HG03064 (cell line): ENCODE measurements at regions not wholly inside any gene's neighbourhood (a gene's known extent, or its start where the extent isn't known, plus 50 kb on each side); places are given as distances from the start of the nearest gene placed in this dataset.

Source experiments
- ATAC-seq: cut with Tn5 transposase; IDR thresholded peaks from one replicate; pipeline ENCODE4 v1.9.1; 2021; ENCODE audit warnings: low read depth; ENCODE audit not compliant: unreplicated experiment

DNA sequence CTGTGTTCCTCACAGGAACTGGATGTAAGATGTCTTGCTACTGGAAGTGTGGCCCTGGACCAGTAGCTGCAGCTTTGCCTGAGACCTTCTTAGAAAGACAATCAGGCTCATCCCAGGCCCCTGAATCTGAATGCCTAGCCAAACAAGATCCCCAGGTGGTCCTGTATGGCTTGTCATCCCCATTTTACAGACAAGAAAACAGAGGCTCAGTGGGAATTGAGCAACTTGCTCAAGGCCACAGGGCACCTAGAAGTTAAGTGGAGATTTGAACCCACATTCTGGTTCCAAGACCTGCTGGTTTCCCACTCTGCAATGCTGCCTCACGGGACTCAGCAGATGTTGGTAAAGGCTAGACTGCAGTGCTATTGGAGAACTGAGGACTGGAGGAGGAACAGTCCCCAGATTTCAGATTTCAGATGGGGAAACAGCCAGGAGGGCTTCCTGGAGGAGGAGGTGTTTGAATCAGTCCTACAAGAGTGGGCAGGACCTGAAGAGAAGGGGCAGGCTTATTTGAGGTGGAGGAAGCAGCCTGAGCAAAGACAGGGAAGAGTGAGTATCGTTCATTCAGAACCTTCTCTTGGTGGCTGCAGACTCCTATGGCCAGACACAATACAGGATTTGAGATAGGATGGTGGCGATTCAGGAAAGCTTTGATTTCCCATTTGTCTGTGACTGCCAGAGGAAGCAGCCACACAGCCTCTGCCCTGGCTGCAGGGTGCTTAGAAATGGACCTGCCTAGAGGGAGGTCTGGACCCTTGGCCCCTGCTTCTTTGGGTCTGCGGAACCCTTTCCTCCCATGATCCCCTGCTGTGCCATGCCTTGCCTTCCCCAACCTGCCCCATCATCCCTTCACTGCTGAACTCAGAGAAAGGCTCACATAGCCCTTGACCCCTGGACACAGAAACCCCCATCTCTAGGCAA is 233.4 kb upstream of the NLRP1 start:
- no peak for ATAC-seq

DNA sequence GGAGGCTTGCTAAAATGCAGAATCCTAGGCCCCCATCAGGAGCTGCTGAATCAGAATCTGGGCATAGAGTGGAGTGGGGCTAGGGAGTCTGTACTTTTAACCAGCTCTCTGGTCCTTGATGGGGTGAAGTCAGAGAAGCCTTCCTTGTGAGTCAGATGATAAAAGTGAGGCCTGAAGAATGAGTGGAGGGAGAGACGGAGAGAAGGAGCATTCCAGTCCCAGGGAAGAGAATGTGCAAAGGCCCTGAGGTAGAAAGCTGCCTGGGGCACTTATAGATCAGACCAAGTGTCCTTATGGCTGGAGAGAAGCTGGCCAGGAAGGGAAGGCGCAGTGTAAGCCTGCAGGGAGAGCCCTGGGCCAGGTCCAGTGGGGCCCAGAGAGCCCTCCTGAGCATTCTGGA is 235.1 kb upstream of the NLRP1 start:
- no peak for ATAC-seq

DNA sequence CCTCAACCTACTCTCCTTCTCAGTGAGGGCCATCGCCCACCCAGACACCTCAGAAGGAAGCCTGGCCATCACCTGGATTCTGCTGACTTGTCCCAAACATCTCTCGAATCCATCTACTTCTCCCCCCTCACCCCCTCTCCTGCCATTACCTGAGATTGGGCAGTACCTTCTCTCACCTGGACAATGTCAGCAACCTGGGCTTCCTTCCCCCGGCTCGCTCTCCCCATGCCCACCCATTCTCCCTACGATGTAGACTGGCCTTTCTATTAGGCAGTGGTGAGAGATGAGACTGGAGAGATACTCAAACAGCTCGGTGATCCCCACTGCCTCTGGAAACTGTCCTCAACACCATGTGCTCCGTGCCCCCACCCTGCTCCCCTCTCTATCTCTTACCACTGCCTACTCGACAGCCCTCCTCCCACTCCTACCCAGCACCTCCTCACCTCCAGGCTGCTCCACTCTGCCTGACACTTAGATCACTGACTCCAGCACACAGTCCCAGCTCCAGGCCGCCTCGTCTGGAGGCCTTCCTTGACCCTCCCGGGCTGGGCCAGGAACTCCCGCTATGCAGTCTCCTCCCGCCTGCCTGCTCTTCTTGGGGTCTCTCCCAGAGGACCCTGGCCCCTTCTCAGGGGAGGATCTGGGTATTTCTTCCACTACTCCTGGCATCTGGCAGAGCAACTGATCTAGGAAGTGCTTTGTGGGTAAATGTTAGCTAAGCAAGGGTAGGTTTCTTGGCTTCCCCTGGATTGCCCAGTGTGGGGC is 235.8 kb upstream of the NLRP1 start:
- ATAC-seq, result no peak

DNA sequence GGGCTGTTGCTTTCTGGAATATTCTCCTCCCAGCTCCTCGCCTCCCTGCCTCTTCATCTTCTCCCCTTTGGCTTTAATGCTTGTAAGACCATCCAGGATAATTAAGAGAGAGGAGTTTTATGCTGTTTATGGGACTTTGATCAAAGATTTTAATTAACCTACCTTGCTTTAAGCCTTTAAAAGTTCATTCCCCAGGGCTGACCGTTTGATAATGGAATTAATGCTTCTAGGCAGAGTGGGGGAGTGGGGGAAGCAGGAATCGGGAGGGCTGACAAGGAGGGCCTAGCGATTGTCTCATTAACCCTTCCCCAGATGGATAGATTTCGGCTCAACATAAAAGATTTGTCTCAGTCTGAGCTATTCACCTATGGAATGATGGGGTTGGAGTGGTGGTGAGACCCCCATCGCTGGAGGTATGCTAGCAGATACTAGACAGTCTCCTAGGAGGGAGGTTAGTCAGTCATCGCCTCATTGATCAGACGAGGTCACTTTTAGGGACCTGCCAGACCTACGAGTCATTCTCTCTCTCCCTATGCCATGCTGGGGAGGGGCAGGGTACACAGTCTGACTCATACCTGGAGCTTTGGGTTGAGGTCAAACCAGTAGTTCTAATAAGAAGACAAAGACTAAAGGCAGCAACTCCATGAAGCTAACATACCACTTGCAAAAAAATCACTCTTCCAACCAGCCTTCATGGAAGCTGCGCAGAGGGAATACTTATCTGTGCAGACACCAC is 236.6 kb upstream of the NLRP1 start:
- ATAC-seq, result no peak

DNA sequence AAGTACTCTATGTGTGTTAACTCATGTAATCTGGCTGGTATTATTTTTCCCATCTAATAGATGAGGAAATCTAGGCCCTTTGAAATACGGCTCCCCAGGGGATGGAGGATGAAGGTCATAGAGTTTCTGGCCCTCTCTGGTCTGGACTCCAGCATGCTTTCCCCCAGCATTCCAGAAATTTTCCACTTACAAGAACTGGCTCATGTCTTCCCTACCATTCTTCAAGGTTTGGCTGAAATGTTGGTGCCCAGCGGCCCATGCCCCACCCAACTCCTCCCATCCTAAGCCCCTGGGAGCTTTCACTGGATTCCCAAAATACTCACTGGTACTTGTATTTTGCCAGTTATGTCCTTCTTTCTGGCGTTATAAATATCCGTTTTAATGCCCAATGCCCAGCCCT is 237.5 kb upstream of the NLRP1 start:
- no peak for ATAC-seq

DNA sequence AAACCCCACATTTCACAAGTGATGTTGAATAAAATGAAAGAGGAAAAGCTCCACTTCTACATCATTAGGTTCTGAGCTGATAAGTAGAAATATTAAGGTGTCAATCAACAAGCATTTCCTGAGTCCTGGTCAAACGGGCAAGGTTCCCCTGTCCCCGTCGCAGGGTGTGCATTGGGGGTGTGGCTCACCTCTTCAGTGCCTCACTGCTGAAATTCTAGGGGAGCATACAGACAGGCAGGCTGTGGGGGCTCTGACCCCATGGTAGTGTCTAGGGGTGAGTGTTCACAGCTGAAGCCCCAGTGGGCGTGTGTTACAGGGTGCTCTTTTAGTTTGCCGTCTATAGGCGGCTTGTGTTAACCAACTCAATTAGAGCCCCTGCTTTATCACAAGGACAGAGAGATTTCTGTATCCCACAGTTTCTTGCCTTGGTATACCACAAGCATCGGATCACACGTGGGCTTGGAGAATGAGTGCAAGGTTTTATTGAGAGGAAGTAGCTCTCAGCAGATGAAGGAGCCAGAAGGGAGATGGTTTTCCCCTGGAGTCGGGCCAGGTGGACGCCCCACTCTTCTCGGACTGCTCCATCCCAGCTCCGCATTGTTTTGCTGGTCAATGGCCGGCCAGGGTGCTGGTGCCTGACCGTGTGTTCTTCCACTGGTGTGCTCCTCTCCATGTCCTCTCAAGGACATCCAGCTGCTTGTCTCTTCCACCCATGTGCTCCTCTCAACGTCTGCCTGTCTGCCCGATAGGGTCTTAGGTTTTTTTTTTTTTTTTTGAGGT is 238.2 kb upstream of the NLRP1 start:
- no peak for ATAC-seq

DNA sequence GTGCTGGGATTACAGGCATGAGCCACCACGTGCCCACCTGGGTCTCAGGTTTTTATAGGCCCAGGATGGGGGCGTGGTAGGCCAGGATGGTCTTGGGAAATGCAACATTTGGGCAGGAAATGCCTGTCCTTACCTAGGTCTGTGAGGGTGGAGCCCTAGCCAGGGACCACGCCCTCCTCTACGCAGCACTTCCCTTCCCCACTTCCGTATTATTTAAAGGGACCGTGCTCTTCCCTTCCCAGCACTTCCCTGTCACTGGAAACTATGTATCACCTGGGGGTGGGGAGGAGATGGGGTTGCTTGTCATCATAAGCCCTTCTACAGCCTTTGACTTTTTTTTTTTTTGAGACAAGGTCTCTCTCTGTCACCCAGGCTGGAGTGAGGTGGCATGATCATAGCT is 238.9 kb upstream of the NLRP1 start:
- ATAC-seq, result no peak

DNA sequence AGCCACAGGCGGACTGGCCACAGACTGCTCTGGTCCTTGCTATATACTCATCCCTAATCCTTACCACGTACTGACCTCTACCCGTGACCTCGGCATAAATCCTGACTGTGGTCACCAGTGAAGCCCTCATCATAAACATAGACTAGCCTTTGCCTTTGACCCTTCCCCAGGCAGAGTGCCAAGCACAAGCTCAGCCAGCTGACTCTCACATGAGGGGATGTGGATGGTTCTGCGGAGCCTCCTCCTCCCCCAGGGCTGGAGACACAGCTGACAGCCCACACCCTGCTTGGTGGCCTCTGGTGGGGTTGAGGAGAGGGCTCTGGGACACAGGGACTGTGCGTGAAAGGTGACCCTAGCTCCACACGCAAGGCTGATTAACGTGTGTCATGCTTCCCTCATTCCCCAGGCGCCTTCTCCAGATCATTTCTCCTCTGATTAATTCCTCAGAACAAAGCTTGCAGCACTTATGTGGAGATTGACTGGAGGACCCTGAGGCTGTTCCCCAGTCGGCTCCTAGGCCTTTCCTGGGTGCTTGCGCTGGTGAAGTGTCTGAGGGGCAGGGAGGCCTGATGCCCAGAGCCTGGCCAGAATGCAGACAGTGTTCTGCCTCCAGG is 241.5 kb upstream of the NLRP1 start:
- ATAC-seq, result no peak

DNA sequence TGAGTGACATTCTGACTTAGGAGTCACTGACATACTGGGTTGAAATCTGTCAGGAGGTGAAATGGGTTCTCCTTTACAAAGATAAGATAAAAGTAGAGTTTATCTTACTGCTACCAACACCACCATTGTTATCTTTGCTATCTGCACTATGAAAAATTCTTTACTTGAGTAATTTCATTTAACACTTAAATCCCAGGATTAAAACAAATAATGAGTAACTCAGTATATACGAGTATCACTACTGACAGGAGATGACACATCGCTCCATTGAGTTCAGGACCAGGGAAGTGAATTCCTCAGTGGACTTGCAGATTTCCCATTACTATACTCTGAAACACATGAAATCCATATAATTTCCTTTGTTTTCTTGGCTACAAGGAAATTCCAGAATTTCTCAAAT is 242.1 kb upstream of the NLRP1 start:
- ATAC-seq, result no peak

DNA sequence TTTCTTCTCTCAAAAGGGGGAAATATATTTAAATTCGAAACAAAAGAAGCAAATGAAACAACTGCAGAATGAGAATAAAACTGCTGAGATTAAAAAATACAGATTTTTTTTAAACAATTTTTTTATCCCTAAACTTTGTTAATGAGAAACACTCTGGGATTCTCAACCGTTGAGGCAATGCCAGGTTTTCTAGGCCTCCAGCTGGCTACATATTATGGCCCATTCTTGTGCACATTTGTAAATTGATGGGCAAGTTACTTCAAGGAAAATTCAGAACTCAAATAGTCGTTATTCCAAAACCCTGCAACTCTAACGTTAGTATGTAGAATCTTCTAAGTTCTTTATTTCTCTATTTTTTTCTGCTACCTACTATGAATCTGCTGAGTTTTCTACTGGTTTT is 239.3 kb upstream of the WSCD1 start:
- ATAC-seq, result no peak

DNA sequence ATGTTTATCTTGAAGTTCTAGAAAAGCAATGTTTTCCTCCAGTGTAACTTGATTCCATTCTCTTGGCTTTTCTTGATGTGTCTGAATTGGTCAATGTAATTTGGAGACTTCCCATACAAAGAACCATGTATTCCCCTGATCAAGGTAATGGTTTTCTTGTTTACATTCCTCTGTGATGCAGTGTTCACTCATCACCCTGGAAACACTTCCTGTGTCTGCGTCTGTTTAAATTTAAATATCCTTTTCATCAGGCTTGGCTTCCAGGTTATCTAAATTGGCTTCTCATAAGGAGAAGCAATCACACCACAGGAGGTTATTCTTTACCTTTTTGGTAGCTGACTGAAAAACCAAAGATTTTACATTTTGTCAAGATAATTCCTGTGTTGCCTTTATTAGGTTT is 237.3 kb upstream of the WSCD1 start:
- no peak for ATAC-seq

DNA sequence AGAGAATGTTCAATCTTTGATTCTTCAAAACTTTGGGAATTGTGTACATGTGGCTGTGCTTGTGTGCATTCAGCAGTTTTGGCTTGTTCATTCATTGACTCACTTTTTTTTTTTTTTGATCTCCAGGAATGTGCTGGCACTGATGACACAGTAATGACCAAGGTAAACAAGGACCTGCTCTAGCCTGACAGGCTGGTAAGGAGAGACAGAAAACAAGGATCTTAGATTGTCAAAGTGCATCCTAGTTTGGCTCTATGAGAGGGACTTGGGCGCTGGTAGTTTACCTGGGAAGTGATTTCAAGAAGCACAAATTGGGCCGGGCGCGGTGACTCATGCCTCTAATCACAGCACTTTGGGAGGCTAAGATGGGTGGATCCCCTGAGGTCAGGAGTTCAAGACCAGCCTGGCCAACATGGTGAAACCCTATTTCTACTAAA is 233.1 kb upstream of the WSCD1 start:
- ATAC-seq, result no peak

DNA sequence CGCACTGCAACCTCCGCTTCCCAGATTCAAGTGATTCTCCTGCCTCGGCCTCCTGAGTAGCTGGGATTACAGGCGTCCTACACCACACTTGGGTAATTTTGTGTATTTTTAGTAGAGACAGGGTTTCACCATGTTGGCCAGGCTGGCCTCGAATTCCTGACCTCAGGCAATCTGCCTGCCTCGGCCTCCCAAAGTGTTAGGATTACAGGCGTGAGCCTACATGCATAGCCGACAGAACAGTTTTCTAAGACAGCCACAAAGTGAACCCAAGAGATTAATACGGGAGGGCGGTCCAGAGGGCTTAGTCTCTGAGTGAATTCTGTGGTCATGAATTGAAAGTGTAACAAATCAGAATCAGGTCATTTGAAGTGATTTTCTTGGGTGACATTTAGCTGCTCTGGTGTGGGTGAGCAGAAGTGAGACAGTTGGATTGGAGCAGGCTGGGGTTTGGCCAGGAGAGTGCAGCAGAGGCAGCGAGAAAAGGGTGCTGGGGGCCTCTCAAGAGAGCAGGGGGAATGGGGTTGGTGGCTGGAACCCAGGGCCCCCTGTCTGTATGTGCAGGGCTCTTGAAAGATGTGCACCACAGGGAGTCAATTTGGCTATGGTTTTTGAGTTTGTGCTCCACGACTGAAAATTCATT is 231.4 kb upstream of the WSCD1 start:
- no peak for ATAC-seq

DNA sequence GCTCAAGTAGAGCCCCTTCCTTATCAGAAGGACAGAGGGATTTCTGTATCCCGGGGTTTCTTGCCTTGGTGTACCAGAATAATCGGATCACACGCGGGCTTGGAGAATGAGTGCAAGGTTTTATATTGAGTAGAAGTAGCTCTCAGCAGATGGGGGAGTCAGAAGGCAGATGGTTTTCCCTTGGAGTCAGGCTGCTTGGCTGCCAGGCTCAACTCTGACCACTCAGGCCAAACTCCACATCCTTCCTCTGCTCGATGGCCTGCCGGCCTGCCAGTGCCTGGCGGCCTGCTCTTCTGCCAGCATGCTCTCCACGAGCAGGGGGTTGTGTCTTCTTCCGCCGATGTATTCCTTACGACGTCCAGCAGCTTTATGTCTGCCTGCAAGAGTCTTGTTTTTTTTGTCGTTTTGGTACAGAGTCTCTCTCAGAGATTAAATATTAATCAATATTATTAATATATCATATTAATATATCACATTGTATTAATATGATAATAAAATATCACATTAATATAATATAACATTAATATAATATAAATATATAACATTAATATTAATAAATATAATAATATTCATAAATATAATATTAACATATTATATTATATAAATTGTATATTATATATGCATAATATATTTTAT is 229.2 kb upstream of the WSCD1 start:
- no peak for ATAC-seq

DNA sequence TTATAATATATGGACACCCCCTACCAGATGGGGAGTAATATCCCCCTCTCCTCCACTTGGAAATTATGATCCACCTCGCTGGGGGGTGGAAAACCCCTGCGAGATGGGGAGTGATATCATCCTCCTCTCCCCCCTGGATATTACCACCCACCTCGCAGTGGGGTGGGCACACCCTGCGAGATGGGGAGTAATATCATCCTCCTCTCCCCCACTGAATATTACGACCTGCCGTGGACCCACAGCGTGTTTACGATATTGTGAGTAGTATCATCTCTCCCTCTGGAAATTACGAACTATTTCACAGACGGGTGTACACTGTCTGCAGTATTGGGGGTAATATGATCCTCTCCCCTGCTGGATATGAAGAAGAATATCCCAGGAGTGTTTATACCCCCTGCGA is 228.3 kb upstream of the WSCD1 start:
- no peak for ATAC-seq

DNA sequence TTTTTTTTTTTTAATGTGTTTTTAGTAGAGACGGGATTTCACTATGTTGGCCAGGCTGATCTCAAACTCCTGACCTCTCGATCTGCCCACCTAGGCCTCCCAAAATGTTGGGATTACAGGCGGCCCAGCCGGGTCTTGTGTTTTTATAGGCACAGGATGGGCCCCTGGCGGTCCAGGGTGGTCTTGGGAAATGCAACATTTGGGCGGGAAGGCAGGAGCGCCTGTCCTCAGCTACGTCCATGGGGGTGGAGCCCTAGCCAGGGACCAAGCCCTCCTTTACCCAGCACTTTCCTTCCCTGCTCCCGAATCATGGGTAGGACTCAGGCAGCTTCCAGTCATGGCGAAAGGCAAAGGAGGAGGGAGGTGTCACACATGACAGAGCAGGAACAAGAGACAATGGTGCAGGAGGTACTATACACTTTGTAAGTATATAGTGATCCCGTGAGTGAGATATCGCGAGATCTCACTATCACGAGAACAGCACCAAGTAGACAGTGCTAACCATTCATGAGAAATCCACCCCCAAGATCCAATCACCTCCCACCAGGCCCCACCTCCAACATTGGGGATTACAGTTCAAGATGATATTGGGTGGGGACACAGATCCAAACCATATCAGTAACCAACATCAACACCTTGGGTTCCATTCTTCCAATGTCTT is 226.7 kb upstream of the WSCD1 start:
- no peak for ATAC-seq

DNA sequence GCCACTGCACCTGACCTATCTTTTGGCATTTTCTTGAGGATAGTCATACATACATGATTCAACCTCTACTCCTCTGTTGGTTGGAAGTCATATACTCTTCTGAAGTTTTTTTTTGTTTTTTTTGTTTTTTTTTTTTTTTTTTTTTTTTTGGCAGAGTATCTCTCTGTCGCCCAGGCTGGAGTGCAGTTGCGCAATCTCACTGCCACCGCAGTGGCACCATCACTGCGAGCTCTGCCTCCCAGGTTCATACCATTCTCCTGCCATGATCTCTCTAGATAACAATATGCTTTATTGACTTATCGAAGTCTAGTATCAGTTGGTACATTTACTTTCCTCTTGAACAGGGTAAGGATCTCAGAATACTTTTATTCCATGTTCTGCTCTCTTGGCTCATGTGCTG is 224.2 kb upstream of the WSCD1 start:
- ATAC-seq, result no peak

DNA sequence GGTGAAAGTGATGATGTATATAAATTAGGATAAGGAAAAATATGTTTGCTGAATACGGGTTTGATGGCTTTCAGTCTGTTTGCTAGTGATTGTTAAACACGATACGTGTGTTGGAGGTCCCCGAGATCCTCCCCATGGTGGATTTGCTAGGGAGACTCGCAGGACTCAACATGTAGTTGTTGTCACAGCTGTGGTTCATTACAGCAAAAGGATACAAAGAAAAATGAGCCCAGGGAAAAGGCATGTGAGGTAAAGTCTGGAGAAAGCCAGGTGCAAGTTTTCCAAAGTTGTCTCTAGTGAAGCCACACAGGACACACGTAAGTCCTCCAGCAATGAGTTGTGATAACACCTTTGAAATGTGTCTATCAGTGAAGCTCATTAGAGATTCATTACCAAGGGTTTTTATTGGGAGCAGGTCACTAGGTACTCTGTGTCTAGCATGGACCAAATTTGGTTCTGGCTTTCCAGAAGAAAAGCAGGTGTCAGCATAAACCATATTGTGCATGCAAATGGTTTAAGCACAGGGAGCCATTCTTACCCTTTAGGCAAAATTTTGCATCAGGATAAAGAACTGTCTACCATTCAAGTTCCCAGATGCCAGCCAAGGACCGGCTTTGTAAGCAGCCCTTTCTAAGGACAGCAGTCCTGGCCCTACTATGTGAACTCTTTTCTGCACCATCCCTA is 215.2 kb upstream of the WSCD1 start:
- no peak for ATAC-seq
